ENCODE measurements at regions not wholly inside any gene's neighbourhood (a gene's known extent, or its start where the extent isn't known, plus 50 kb on each side); places are given as distances from the start of the nearest gene placed in this dataset.
A peak's percentile ranks its signal among the peaks of the same experiment; 100 is the strongest.
"Not testable (repeated sequence)": the region's sequence is repeated elsewhere in the genome, so short reads cannot be mapped to it uniquely, and the experiment has no call there.

GRCh38 chr2:39487398-39488250, 50.5 kb upstream of the MAP4K3 start:
- DNase-seq: no peak
- no peaks in the 10 kb centered on the region for H3K27me3 ChIP-seq (ENCODE audit: control insufficient read depth, insufficient read depth, low read length)
- H3K36me3 ChIP-seq (replicated peaks; ENCODE audit: control insufficient read depth, insufficient read depth, low read length): no peaks in the 10 kb centered on the region
- H3K4me3 ChIP-seq (ENCODE audit: insufficient read depth, low read depth, low read length): no peak overlapping the region

GRCh38 chr2:39488450-39488849, 51.4 kb upstream of the MAP4K3 start:
- no peaks in the 10 kb centered on the region for H3K27me3 ChIP-seq (ENCODE audit: control insufficient read depth, insufficient read depth, low read length)
- DNase-seq: no peak
- no peak overlapping the region for H3K4me3 ChIP-seq (ENCODE audit: insufficient read depth, low read depth, low read length)
- no peaks in the 10 kb centered on the region for H3K36me3 ChIP-seq (replicated peaks; ENCODE audit: control insufficient read depth, insufficient read depth, low read length)

- no peaks in the 10 kb centered on the region for H3K27me3 ChIP-seq (ENCODE audit: control insufficient read depth, insufficient read depth, low read length)
- DNase-seq: no peak
- H3K36me3 ChIP-seq (replicated peaks; ENCODE audit: control insufficient read depth, insufficient read depth, low read length): no peaks in the 10 kb centered on the region
- no peak overlapping the region for H3K4me3 ChIP-seq (ENCODE audit: insufficient read depth, low read depth, low read length)
These were observed 53.5 kb upstream of the MAP4K3 start for GRCh38 chr2:39490586-39490985.

- H3K4me3 ChIP-seq (ENCODE audit: insufficient read depth, low read depth, low read length): no peak overlapping the region
- H3K36me3 ChIP-seq (replicated peaks; ENCODE audit: control insufficient read depth, insufficient read depth, low read length): no peaks in the 10 kb centered on the region
- no peaks in the 10 kb centered on the region for H3K27me3 ChIP-seq (ENCODE audit: control insufficient read depth, insufficient read depth, low read length)
- no peak for DNase-seq
These were observed 54.6 kb upstream of the MAP4K3 start for GRCh38 chr2:39491653-39492052.

GRCh38 chr2:39492095-39492590, 55.1 kb upstream of the MAP4K3 start:
- Histone ChIP-seq H3K27me3 (ENCODE audit: control insufficient read depth, insufficient read depth, low read length) (no peaks in the 10 kb centered on the region), H3K36me3 (replicated peaks; ENCODE audit: control insufficient read depth, insufficient read depth, low read length) (no peaks in the 10 kb centered on the region), H3K4me3 (ENCODE audit: insufficient read depth, low read depth, low read length) (no peak overlapping the region)
- no peak for DNase-seq

- Histone ChIP-seq H3K36me3 (replicated peaks; ENCODE audit: control insufficient read depth, insufficient read depth, low read length) (no peaks in the 10 kb centered on the region), H3K27me3 (ENCODE audit: control insufficient read depth, insufficient read depth, low read length) (no peaks in the 10 kb centered on the region), H3K4me3 (ENCODE audit: insufficient read depth, low read depth, low read length) (no peak overlapping the region)
- DNase-seq: no peak
These were observed 55.6 kb upstream of the MAP4K3 start for GRCh38 chr2:39492716-39493115.

GRCh38 chr2:39494784-39495251, 57.7 kb upstream of the MAP4K3 start:
- DNase-seq: peak; percentile 22

GRCh38 chr2:39497082-39497801, 60.2 kb upstream of the MAP4K3 start:
- H3K4me3 ChIP-seq (ENCODE audit: insufficient read depth, low read depth, low read length): no peak overlapping the region
- no peak for DNase-seq
- no peaks in the 10 kb centered on the region for H3K27me3 ChIP-seq (ENCODE audit: control insufficient read depth, insufficient read depth, low read length)
- no peaks in the 10 kb centered on the region for H3K36me3 ChIP-seq (replicated peaks; ENCODE audit: control insufficient read depth, insufficient read depth, low read length)

More at GRCh38 chr2:39494784-39495251, 57.7 kb upstream of the MAP4K3 start:
- no peaks in the 10 kb centered on the region for H3K36me3 ChIP-seq (replicated peaks; ENCODE audit: control insufficient read depth, insufficient read depth, low read length)
- H3K27me3 ChIP-seq (ENCODE audit: control insufficient read depth, insufficient read depth, low read length): no peaks in the 10 kb centered on the region
- H3K4me3 ChIP-seq (ENCODE audit: insufficient read depth, low read depth, low read length): no peak overlapping the region

GRCh38 chr2:39498176-39498575, 61.1 kb upstream of the MAP4K3 start:
- H3K4me3 ChIP-seq (ENCODE audit: insufficient read depth, low read depth, low read length): not testable (repeated sequence)

GRCh38 chr2:39498786-39499185, 61.7 kb upstream of the MAP4K3 start:
- no peaks in the 10 kb centered on the region for H3K27me3 ChIP-seq (ENCODE audit: control insufficient read depth, insufficient read depth, low read length)
- no peak for DNase-seq
- no peaks in the 10 kb centered on the region for H3K36me3 ChIP-seq (replicated peaks; ENCODE audit: control insufficient read depth, insufficient read depth, low read length)
- H3K4me3 ChIP-seq (ENCODE audit: insufficient read depth, low read depth, low read length): no peak overlapping the region

More at GRCh38 chr2:39498176-39498575, 61.1 kb upstream of the MAP4K3 start:
- DNase-seq; H3K36me3 ChIP-seq (replicated peaks; ENCODE audit: control insufficient read depth, insufficient read depth, low read length); H3K27me3 ChIP-seq (ENCODE audit: control insufficient read depth, insufficient read depth, low read length): not testable (repeated sequence)

- Histone ChIP-seq H3K27me3 (ENCODE audit: control insufficient read depth, insufficient read depth, low read length) (no peaks in the 10 kb centered on the region), H3K36me3 (replicated peaks; ENCODE audit: control insufficient read depth, insufficient read depth, low read length) (no peaks in the 10 kb centered on the region), H3K4me3 (ENCODE audit: insufficient read depth, low read depth, low read length) (no peak overlapping the region)
- DNase-seq: no peak
These were observed 62.3 kb upstream of the MAP4K3 start for GRCh38 chr2:39499336-39499735.

GRCh38 chr2:39501412-39501811, 64.3 kb upstream of the MAP4K3 start:
- Histone ChIP-seq H3K27me3 (ENCODE audit: control insufficient read depth, insufficient read depth, low read length) (no peaks in the 10 kb centered on the region), H3K36me3 (replicated peaks; ENCODE audit: control insufficient read depth, insufficient read depth, low read length) (no peaks in the 10 kb centered on the region), H3K4me3 (ENCODE audit: insufficient read depth, low read depth, low read length) (no peak overlapping the region)
- DNase-seq: no peak

GRCh38 chr2:39503277-39503676, 66.2 kb upstream of the MAP4K3 start:
- DNase-seq: no peak

GRCh38 chr2:39504790-39505335, 67.8 kb upstream of the MAP4K3 start:
- Histone ChIP-seq H3K4me3 (ENCODE audit: insufficient read depth, low read depth, low read length) (no peak overlapping the region), H3K27me3 (ENCODE audit: control insufficient read depth, insufficient read depth, low read length) (no peaks in the 10 kb centered on the region), H3K36me3 (replicated peaks; ENCODE audit: control insufficient read depth, insufficient read depth, low read length) (no peaks in the 10 kb centered on the region)
- no peak for DNase-seq

More at GRCh38 chr2:39503277-39503676, 66.2 kb upstream of the MAP4K3 start:
- Histone ChIP-seq H3K4me3 (ENCODE audit: insufficient read depth, low read depth, low read length) (no peak overlapping the region), H3K27me3 (ENCODE audit: control insufficient read depth, insufficient read depth, low read length) (no peaks in the 10 kb centered on the region), H3K36me3 (replicated peaks; ENCODE audit: control insufficient read depth, insufficient read depth, low read length) (no peaks in the 10 kb centered on the region)
